ENCODE measurements at regions not wholly inside any gene's neighbourhood (a gene's known extent, or its start where the extent isn't known, plus 50 kb on each side); places are given as distances from the start of the nearest gene placed in this dataset.

GRCh38 chr1:60413091-60413490 is 339.5 kb upstream of the C1orf87 start:
- no peak for DNase-seq

GRCh38 chr1:60411591-60411990 is 338.0 kb upstream of the C1orf87 start:
- no peak for DNase-seq

GRCh38 chr1:60402816-60403215 is 329.2 kb upstream of the C1orf87 start:
- DNase-seq: no peak

GRCh38 chr1:60402216-60402615 is 328.6 kb upstream of the C1orf87 start:
- DNase-seq: no peak

- DNase-seq: no peak
These were observed 320.9 kb upstream of the C1orf87 start for GRCh38 chr1:60394436-60394835.

GRCh38 chr1:60390593-60391282 is 317.2 kb upstream of the C1orf87 start:
- DNase-seq: no peak

- DNase-seq: no peak
These were observed 314.8 kb upstream of the C1orf87 start for GRCh38 chr1:60388092-60388987.

GRCh38 chr1:60387175-60387574 is 313.6 kb upstream of the C1orf87 start:
- DNase-seq: no peak

GRCh38 chr1:60386249-60386648 is 312.7 kb upstream of the C1orf87 start:
- no peak for DNase-seq

- no peak for DNase-seq
These were observed 302.6 kb upstream of the C1orf87 start for GRCh38 chr1:60376196-60376595.

GRCh38 chr1:60374537-60374936 is 301.0 kb upstream of the C1orf87 start:
- no peak for DNase-seq

GRCh38 chr1:60367532-60367931 is 294.0 kb upstream of the C1orf87 start:
- no peak for DNase-seq

- no peak for DNase-seq
These were observed 285.9 kb upstream of the C1orf87 start for GRCh38 chr1:60359431-60359830.

- DNase-seq: no peak
These were observed 277.0 kb upstream of the C1orf87 start for GRCh38 chr1:60350531-60350930.

GRCh38 chr1:60348884-60349283 is 275.3 kb upstream of the C1orf87 start:
- DNase-seq: no peak

- DNase-seq: no peak
These were observed 272.1 kb upstream of the C1orf87 start for GRCh38 chr1:60345621-60346020.

GRCh38 chr1:60345049-60345448 is 271.5 kb upstream of the C1orf87 start:
- no peak for DNase-seq

- no peak for DNase-seq
These were observed 270.2 kb upstream of the C1orf87 start for GRCh38 chr1:60343736-60344135.

- no peak for DNase-seq
These were observed 269.0 kb upstream of the C1orf87 start for GRCh38 chr1:60342569-60342968.

- DNase-seq: no peak
These were observed 267.7 kb upstream of the C1orf87 start for GRCh38 chr1:60341274-60341673.

- no peak for DNase-seq
These were observed 258.1 kb upstream of the C1orf87 start for GRCh38 chr1:60331647-60332046.

GRCh38 chr1:60329651-60330050 is 256.1 kb upstream of the C1orf87 start:
- DNase-seq: no peak

GRCh38 chr1:60311838-60312237 is 238.3 kb upstream of the C1orf87 start:
- DNase-seq: no peak

GRCh38 chr1:60299581-60299980 is 226.0 kb upstream of the C1orf87 start:
- DNase-seq: no peak

Data from AML-193 (cell line).